DOHH2 (cell line): ENCODE measurements at regions not wholly inside any gene's neighbourhood (a gene's known extent, or its start where the extent isn't known, plus 50 kb on each side); places are given as distances from the start of the nearest gene placed in this dataset.

ENCODE experiments used
- H3F3A ChIP-seq: fragments of 200-600 bp; sonication (generic), shearing (Covaris generic); 2 replicates; pipeline ENCODE4 v1.6.0; 2016; ENCODE audit warnings: antibody characterized with exemption, mild to moderate bottlenecking; ENCODE audit not compliant: control insufficient read depth, insufficient read depth
- H3K27ac ChIP-seq: fragments of 200-600 bp; sonication (generic); 2 replicates; pipeline ENCODE4 v1.5.1; 2014; ENCODE audit warnings: low read depth, mild to moderate bottlenecking, low read length, moderate library complexity
- H3K27me3 ChIP-seq: fragments of 200-600 bp; sonication (generic); 2 replicates; pipeline ENCODE4 v1.6.1; 2014; ENCODE audit warnings: mild to moderate bottlenecking, low read length, mixed read lengths; ENCODE audit not compliant: control insufficient read depth
- H3K36me3 ChIP-seq: fragments of 200-600 bp; sonication (generic); 2 replicates; pipeline ENCODE4 v1.6.1; 2014; ENCODE audit warnings: mild to moderate bottlenecking, low read length, moderate library complexity, mixed read lengths; ENCODE audit not compliant: control insufficient read depth
- H3K4me1 ChIP-seq: fragments of 200-600 bp; sonication (generic); 2 replicates; pipeline ENCODE4 v1.6.1; 2014; ENCODE audit warnings: mild to moderate bottlenecking, low read length, mixed read lengths; ENCODE audit not compliant: control insufficient read depth
- H3K4me2 ChIP-seq: fragments of 200-600 bp; sonication (generic); 2 replicates; pipeline ENCODE4 v1.6.0; 2014; ENCODE audit warnings: mild to moderate bottlenecking, low read length, moderate library complexity
- H3K4me3 ChIP-seq: fragments of 200-600 bp; sonication (generic); 2 replicates; pipeline ENCODE4 v1.5.1; 2014; ENCODE audit warnings: mild to moderate bottlenecking, low read length, mixed read lengths
- H3K79me2 ChIP-seq: fragments of 200-600 bp; sonication (generic); 2 replicates; pipeline ENCODE4 v1.6.1; 2014; ENCODE audit warnings: mild to moderate bottlenecking, low read length, mixed read lengths; ENCODE audit not compliant: control insufficient read depth
- H3K9me2 ChIP-seq: fragments of 200-600 bp; sonication (generic); replicated peaks from 2 replicates; pipeline ENCODE4 v1.6.1; 2014; ENCODE audit warnings: mild to moderate bottlenecking, low read length, mixed read lengths; ENCODE audit not compliant: control insufficient read depth
- H3K9me3 ChIP-seq: fragments of 200-600 bp; sonication (generic); 2 replicates; pipeline ENCODE4 v1.6.1; 2014; ENCODE audit warnings: antibody characterized with exemption, low read length, mixed read lengths; ENCODE audit not compliant: control insufficient read depth, insufficient read depth
- H4K20me1 ChIP-seq: fragments of 200-600 bp; sonication (generic); 2 replicates; pipeline ENCODE4 v1.6.0; 2014; ENCODE audit warnings: low read depth, mild to moderate bottlenecking, antibody characterized with exemption, low read length, moderate library complexity; ENCODE audit not compliant: control insufficient read depth, insufficient read depth
- CTCF ChIP-seq: fragments of 200-600 bp; sonication (generic); IDR thresholded peaks from one replicate; pipeline ENCODE4 v1.5.1; 2014; ENCODE audit warnings: antibody characterized with exemption, mild to moderate bottlenecking, low read depth, low read length; ENCODE audit not compliant: poor library complexity, severe bottlenecking
- EZH2phosphoT487 ChIP-seq: fragments of 200-600 bp; sonication (generic); IDR thresholded peaks from 2 replicates; pipeline ENCODE4 v1.6.1; 2017; ENCODE audit warnings: borderline replicate concordance, mild to moderate bottlenecking, antibody characterized with exemption, low read length, moderate library complexity, mixed read lengths

GRCh38 chr5:60488466-60489130 lies 211.4 kb downstream of the DEPDC1B start:
- no peaks in the 10 kb centered on the region for H3K9me2 ChIP-seq
- no peak overlapping the region for H3K27ac ChIP-seq
- no peaks in the 10 kb centered on the region for H3K27me3 ChIP-seq
- no peaks in the 10 kb centered on the region for H3F3A ChIP-seq
- no peaks in the 10 kb centered on the region for H4K20me1 ChIP-seq
- TF ChIP-seq EZH2phosphoT487 (no peak), CTCF (no peak)
- no peak overlapping the region for H3K4me3 ChIP-seq
- H3K4me1 ChIP-seq: no peaks in the 10 kb centered on the region; the same call in 1 of the 2 replicates
- no peaks in the 10 kb centered on the region for H3K9me3 ChIP-seq
- no peaks in the 10 kb centered on the region for H3K79me2 ChIP-seq
- no peak overlapping the region for H3K4me2 ChIP-seq
- no peaks in the 10 kb centered on the region for H3K36me3 ChIP-seq

GRCh38 chr5:60487885-60488442 lies 212.0 kb downstream of the DEPDC1B start:
- no peaks in the 10 kb centered on the region for H3K9me2 ChIP-seq
- H3K9me3 ChIP-seq: no peaks in the 10 kb centered on the region
- no peak overlapping the region for H3K27ac ChIP-seq
- H3F3A ChIP-seq: no peaks in the 10 kb centered on the region
- H3K4me1 ChIP-seq: no peaks in the 10 kb centered on the region
- no peaks in the 10 kb centered on the region for H3K36me3 ChIP-seq
- no peaks in the 10 kb centered on the region for H4K20me1 ChIP-seq
- no peak overlapping the region for H3K4me2 ChIP-seq
- no peak overlapping the region for H3K4me3 ChIP-seq
- no peaks in the 10 kb centered on the region for H3K27me3 ChIP-seq
- no peaks in the 10 kb centered on the region for H3K79me2 ChIP-seq
- TF ChIP-seq CTCF: no peak
- no peak for TF ChIP-seq EZH2phosphoT487

- no peaks in the 10 kb centered on the region for H3K79me2 ChIP-seq
- no peak overlapping the region for H3K27ac ChIP-seq
- H4K20me1 ChIP-seq: no peaks in the 10 kb centered on the region
- H3K4me3 ChIP-seq: no peak overlapping the region
- H3K4me2 ChIP-seq: no peak overlapping the region
- H3K4me1 ChIP-seq: no peaks in the 10 kb centered on the region
- TF ChIP-seq CTCF (no peak), EZH2phosphoT487 (no peak)
- H3K9me3 ChIP-seq: no peaks in the 10 kb centered on the region
- H3K27me3 ChIP-seq: no peaks in the 10 kb centered on the region
- H3K9me2 ChIP-seq: no peaks in the 10 kb centered on the region
- H3K36me3 ChIP-seq: no peaks in the 10 kb centered on the region
- no peaks in the 10 kb centered on the region for H3F3A ChIP-seq
Observed at GRCh38 chr5:60487476-60487875, 212.5 kb downstream of the DEPDC1B start.
